ENCODE measurements at regions not wholly inside any gene's neighbourhood (a gene's known extent, or its start where the extent isn't known, plus 50 kb on each side); places are given as distances from the start of the nearest gene placed in this dataset.

DNA sequence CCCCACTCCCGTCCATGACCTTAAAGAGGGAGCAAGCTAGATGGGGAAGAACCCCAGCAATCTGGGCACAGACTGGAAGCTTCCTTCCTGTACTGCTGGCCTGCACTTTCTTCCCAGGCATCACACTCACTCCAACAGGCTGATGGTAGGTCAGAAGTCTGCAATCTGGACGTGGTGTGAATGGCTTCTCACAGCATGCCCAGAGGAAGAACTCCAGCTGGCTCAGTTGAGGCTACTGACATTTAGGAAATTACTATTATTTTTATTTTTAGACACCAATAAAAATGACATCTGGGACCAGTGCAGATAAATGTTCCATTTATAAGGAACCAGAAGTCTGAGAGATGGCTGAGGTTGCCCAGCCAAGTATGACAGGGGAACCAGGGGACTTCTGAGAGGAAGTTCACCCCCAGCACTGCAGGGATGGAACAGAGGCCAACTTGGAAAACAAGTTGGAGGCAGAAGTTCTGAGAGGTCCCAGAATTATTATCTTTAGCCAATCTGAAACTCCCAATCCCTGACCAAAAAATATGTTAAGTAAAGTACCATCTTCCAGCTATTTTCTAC is 163.8 kb upstream of the CTNNB1 start:
- H3K9me3 ChIP-seq (ENCODE audit: control insufficient read depth, insufficient read depth, low read depth, low read length): no peaks in the 10 kb centered on the region
- no peak overlapping the region for H2AFZ ChIP-seq (ENCODE audit: low read length)
- no peak overlapping the region for H3K4me3 ChIP-seq (replicated peaks in 1 of 4; ENCODE audit: control extremely low read depth in 1 of 4, insufficient read depth in 1 of 4, low read depth in 3 of 4, low read length in 4 of 4)
- H3K36me3 ChIP-seq (ENCODE audit: control insufficient read depth, insufficient read depth, low read length): no peaks in the 10 kb centered on the region
- H3K27me3 ChIP-seq (ENCODE audit: control insufficient read depth, insufficient read depth, low read length): no peaks in the 10 kb centered on the region
- TF ChIP-seq EZH2 (IDR thresholded peaks at IDR 0.05; ENCODE audit: low read length, missing control alignments): no peak
- TF ChIP-seq, protein P1, sequence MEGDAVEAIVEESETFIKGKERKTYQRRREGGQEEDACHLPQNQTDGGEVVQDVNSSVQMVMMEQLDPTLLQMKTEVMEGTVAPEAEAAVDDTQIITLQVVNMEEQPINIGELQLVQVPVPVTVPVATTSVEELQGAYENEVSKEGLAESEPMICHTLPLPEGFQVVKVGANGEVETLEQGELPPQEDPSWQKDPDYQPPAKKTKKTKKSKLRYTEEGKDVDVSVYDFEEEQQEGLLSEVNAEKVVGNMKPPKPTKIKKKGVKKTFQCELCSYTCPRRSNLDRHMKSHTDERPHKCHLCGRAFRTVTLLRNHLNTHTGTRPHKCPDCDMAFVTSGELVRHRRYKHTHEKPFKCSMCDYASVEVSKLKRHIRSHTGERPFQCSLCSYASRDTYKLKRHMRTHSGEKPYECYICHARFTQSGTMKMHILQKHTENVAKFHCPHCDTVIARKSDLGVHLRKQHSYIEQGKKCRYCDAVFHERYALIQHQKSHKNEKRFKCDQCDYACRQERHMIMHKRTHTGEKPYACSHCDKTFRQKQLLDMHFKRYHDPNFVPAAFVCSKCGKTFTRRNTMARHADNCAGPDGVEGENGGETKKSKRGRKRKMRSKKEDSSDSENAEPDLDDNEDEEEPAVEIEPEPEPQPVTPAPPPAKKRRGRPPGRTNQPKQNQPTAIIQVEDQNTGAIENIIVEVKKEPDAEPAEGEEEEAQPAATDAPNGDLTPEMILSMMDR (conservative IDR thresholded peaks at IDR 0.05 in 1 of 2, IDR thresholded peaks at IDR 0.05 in 1 of 2; ENCODE audit: low read depth in 1 of 2, low read length in 2 of 2): no peak
- DNase-seq (ENCODE audit: low read depth in 2 of 2): no peak
- H3K9ac ChIP-seq (ENCODE audit: insufficient read depth, low read length): no peak overlapping the region
- H3K27ac ChIP-seq (ENCODE audit: insufficient read depth, low read length): no peak overlapping the region
- H3K4me2 ChIP-seq (ENCODE audit: extremely low read depth, insufficient read depth, low read length): no peak overlapping the region
- H3K79me2 ChIP-seq (ENCODE audit: control insufficient read depth, insufficient read depth, low read length): no peaks in the 10 kb centered on the region
- H4K20me1 ChIP-seq (ENCODE audit: control insufficient read depth, extremely low read depth, insufficient read depth, low read length): no peaks in the 10 kb centered on the region
- no peaks in the 10 kb centered on the region for H3K4me1 ChIP-seq (ENCODE audit: control insufficient read depth, extremely low read depth, insufficient read depth, low read length)

DNA sequence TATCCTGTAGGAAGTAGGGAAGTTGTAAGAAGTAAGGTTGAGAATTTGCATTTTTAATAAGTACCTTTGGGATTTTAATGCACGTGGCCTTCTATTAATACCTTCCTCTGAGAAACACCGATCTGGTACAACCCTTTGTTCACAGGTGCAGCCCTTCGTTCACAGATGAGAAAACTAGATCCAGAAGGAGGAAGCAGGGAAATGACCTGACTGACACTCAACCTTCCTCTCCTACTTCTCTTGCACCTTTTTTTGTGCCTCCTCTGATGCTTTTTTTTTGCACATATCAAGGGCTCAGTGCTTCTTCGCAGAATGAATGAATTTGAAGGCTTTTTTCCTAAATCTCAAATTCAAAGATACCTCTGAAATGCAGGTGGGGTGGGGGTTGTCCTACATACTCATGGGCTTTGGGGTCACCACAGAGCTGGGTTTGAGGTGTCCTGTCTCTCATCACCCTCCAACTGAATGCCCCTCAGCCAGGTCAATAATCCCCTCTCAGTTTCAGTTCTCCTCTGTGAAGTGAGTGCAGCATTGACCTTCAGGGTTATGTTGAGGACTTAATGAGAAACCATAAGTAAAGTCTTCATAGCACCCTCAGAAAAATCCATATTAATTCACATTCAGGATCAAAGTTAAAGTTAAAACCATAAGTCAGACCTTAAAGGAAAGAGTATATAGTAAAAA is 161.5 kb upstream of the CTNNB1 start:
- no peak overlapping the region for H3K27ac ChIP-seq (ENCODE audit: insufficient read depth, low read length)
- H3K36me3 ChIP-seq (ENCODE audit: control insufficient read depth, insufficient read depth, low read length): no peaks in the 10 kb centered on the region
- no peaks in the 10 kb centered on the region for H4K20me1 ChIP-seq (ENCODE audit: control insufficient read depth, extremely low read depth, insufficient read depth, low read length)
- no peak overlapping the region for H3K4me3 ChIP-seq (replicated peaks in 1 of 4; ENCODE audit: control extremely low read depth in 1 of 4, insufficient read depth in 1 of 4, low read depth in 3 of 4, low read length in 4 of 4)
- H3K27me3 ChIP-seq (ENCODE audit: control insufficient read depth, insufficient read depth, low read length): no peaks in the 10 kb centered on the region
- no peaks in the 10 kb centered on the region for H3K79me2 ChIP-seq (ENCODE audit: control insufficient read depth, insufficient read depth, low read length)
- H3K4me1 ChIP-seq (ENCODE audit: control insufficient read depth, extremely low read depth, insufficient read depth, low read length): no peaks in the 10 kb centered on the region
- no peak overlapping the region for H3K9ac ChIP-seq (ENCODE audit: insufficient read depth, low read length)
- H3K4me2 ChIP-seq (ENCODE audit: extremely low read depth, insufficient read depth, low read length): no peak overlapping the region
- no peaks in the 10 kb centered on the region for H3K9me3 ChIP-seq (ENCODE audit: control insufficient read depth, insufficient read depth, low read depth, low read length)
- DNase-seq (ENCODE audit: low read depth in 2 of 2): no peak
- TF ChIP-seq, protein P1 (conservative IDR thresholded peaks at IDR 0.05 in 1 of 2, IDR thresholded peaks at IDR 0.05 in 1 of 2; ENCODE audit: low read depth in 1 of 2, low read length in 2 of 2): no peak
- no peak for TF ChIP-seq EZH2 (IDR thresholded peaks at IDR 0.05; ENCODE audit: low read length, missing control alignments)
- H2AFZ ChIP-seq (ENCODE audit: low read length): no peak overlapping the region

DNA sequence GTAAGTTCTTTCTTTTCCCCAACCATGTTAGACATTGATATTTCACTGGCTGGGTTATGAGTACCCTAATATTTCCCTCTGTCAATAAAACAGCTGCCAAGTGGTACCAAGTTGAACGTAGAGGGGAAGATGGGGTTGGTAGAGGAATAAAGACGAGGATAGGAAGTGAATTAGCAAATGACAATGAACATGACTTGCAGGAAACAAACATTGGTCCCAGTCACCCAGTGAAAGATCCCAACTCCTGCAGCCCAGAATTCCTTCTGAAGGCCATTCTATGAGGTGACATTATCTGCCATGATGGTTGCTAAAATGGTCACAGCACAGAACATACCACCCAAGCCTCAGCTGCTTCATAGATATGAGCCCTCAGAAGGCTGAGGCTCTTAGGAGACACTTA is 159.0 kb upstream of the CTNNB1 start:
- Histone ChIP-seq H3K4me2 (ENCODE audit: extremely low read depth, insufficient read depth, low read length) (no peak overlapping the region), H4K20me1 (ENCODE audit: control insufficient read depth, extremely low read depth, insufficient read depth, low read length) (no peaks in the 10 kb centered on the region), H3K79me2 (ENCODE audit: control insufficient read depth, insufficient read depth, low read length) (no peaks in the 10 kb centered on the region), H2AFZ (ENCODE audit: low read length) (no peak overlapping the region), H3K27me3 (ENCODE audit: control insufficient read depth, insufficient read depth, low read length) (no peaks in the 10 kb centered on the region), H3K9me3 (ENCODE audit: control insufficient read depth, insufficient read depth, low read depth, low read length) (no peaks in the 10 kb centered on the region), H3K9ac (ENCODE audit: insufficient read depth, low read length) (no peak overlapping the region), H3K4me3 (replicated peaks in 1 of 4; ENCODE audit: control extremely low read depth in 1 of 4, insufficient read depth in 1 of 4, low read depth in 3 of 4, low read length in 4 of 4) (no peak overlapping the region), H3K27ac (ENCODE audit: insufficient read depth, low read length) (no peak overlapping the region), H3K36me3 (ENCODE audit: control insufficient read depth, insufficient read depth, low read length) (no peaks in the 10 kb centered on the region), H3K4me1 (ENCODE audit: control insufficient read depth, extremely low read depth, insufficient read depth, low read length) (no peaks in the 10 kb centered on the region)
- TF ChIP-seq, protein P1 (conservative IDR thresholded peaks at IDR 0.05 in 1 of 2, IDR thresholded peaks at IDR 0.05 in 1 of 2; ENCODE audit: low read depth in 1 of 2, low read length in 2 of 2): no peak
- TF ChIP-seq EZH2 (IDR thresholded peaks at IDR 0.05; ENCODE audit: low read length, missing control alignments): no peak
- no peak for DNase-seq (ENCODE audit: low read depth in 2 of 2)

Data from fibroblast of lung (primary cell).